ENCODE measurements at regions not wholly inside any gene's neighbourhood (a gene's known extent, or its start where the extent isn't known, plus 50 kb on each side); places are given as distances from the start of the nearest gene placed in this dataset.

DNA sequence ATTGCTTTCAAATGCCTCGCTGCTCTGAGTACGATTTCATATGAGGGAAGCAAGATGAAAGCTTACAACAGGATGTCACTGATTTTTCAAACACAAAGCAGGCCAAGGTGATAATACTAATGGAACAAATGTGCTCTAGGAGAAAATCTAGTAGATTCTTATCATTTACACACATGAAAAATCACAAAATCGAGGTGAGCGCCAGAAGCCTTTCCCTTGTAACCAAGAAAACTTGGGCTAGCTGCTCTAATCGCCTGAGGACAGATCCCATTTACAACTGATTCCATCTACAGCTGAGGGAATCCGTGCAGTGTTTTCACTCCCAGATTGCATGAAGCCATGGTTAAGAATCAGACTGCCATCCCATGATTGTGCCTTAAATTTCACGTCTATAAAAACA is 117.5 kb downstream of the TM2D1 start:
- Histone ChIP-seq H4K20me1 (ENCODE audit: control insufficient read depth, extremely low read depth, insufficient read depth, low read length) (no peaks in the 10 kb centered on the region), H3K9ac (ENCODE audit: insufficient read depth, low read length) (no peak overlapping the region), H3K27ac (ENCODE audit: insufficient read depth, low read length) (no peak overlapping the region), H3K4me2 (ENCODE audit: extremely low read depth, insufficient read depth, low read length) (no peak overlapping the region), H3K9me3 (ENCODE audit: control insufficient read depth, insufficient read depth, low read depth, low read length) (no peaks in the 10 kb centered on the region), H3K79me2 (ENCODE audit: control insufficient read depth, insufficient read depth, low read length) (no peaks in the 10 kb centered on the region), H3K27me3 (ENCODE audit: control insufficient read depth, insufficient read depth, low read length) (no peaks in the 10 kb centered on the region), H3K4me3 (replicated peaks in 1 of 4; ENCODE audit: control extremely low read depth in 1 of 4, insufficient read depth in 1 of 4, low read depth in 3 of 4, low read length in 4 of 4) (no peak overlapping the region), H3K4me1 (ENCODE audit: control insufficient read depth, extremely low read depth, insufficient read depth, low read length) (no peaks in the 10 kb centered on the region), H3K36me3 (ENCODE audit: control insufficient read depth, insufficient read depth, low read length) (no peaks in the 10 kb centered on the region), H2AFZ (ENCODE audit: low read length) (no peak overlapping the region)
- no peak for DNase-seq (ENCODE audit: low read depth in 2 of 2)
- TF ChIP-seq EZH2 (IDR thresholded peaks at IDR 0.05; ENCODE audit: low read length, missing control alignments), result no peak
- TF ChIP-seq, protein P1, sequence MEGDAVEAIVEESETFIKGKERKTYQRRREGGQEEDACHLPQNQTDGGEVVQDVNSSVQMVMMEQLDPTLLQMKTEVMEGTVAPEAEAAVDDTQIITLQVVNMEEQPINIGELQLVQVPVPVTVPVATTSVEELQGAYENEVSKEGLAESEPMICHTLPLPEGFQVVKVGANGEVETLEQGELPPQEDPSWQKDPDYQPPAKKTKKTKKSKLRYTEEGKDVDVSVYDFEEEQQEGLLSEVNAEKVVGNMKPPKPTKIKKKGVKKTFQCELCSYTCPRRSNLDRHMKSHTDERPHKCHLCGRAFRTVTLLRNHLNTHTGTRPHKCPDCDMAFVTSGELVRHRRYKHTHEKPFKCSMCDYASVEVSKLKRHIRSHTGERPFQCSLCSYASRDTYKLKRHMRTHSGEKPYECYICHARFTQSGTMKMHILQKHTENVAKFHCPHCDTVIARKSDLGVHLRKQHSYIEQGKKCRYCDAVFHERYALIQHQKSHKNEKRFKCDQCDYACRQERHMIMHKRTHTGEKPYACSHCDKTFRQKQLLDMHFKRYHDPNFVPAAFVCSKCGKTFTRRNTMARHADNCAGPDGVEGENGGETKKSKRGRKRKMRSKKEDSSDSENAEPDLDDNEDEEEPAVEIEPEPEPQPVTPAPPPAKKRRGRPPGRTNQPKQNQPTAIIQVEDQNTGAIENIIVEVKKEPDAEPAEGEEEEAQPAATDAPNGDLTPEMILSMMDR (conservative IDR thresholded peaks at IDR 0.05 in 1 of 2, IDR thresholded peaks at IDR 0.05 in 1 of 2; ENCODE audit: low read depth in 1 of 2, low read length in 2 of 2), result no peak

DNA sequence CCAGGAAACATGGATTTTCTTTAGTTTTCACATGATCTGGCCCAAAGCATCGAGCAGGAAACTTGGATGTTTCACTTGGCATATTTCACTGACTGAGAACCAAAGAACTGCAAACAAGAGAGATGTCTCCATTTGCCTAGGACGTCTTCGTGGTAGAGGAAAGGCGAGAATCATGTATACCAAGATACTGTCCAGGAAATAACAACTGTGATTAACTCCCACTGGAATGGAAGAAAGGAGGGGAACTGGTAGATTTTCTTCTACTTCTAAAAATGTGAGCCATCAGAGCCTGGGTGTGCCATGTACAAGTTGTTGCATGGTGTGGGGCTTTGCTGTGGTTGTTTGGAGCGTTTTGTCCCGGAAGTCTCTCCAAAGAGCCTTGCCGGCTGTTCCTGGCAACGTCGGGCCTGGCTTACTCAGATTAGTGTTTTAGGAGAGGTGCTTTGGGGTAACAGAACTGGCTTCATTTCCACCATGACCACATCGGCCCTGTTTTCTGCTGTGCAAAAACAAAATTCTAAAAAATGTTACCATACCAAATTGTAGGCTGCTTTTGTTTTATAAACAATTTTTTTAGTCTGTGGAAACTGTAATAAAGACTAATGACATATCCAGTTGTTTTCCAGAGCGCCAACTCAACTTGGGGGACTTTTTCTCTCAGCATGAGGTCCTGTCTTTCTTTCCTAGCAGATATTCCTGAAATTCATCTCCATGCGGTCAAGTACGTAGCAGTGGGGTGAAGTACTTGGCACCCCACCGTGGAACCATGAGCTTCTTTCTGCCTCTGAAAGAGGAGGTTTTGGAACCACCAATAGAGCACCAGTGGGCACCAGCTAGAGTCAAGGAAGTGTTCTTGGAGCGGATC is 118.3 kb downstream of the TM2D1 start:
- DNase-seq (ENCODE audit: low read depth in 2 of 2), result peak; percentile 8 to 39
- H3K4me1 ChIP-seq (ENCODE audit: control insufficient read depth, extremely low read depth, insufficient read depth, low read length), result no peaks in the 10 kb centered on the region
- no peak overlapping the region for H3K4me3 ChIP-seq (replicated peaks in 1 of 4; ENCODE audit: control extremely low read depth in 1 of 4, insufficient read depth in 1 of 4, low read depth in 3 of 4, low read length in 4 of 4)
- no peak overlapping the region for H3K9ac ChIP-seq (ENCODE audit: insufficient read depth, low read length)
- no peak for TF ChIP-seq EZH2 (IDR thresholded peaks at IDR 0.05; ENCODE audit: low read length, missing control alignments)
- TF ChIP-seq, protein P1 (conservative IDR thresholded peaks at IDR 0.05 in 1 of 2, IDR thresholded peaks at IDR 0.05 in 1 of 2; ENCODE audit: low read depth in 1 of 2, low read length in 2 of 2), result no peak
- no peaks in the 10 kb centered on the region for H3K9me3 ChIP-seq (ENCODE audit: control insufficient read depth, insufficient read depth, low read depth, low read length)
- H3K79me2 ChIP-seq (ENCODE audit: control insufficient read depth, insufficient read depth, low read length), result no peaks in the 10 kb centered on the region
- H3K36me3 ChIP-seq (ENCODE audit: control insufficient read depth, insufficient read depth, low read length), result no peaks in the 10 kb centered on the region
- peak overlapping the region; percentile 11 for H3K4me2 ChIP-seq (ENCODE audit: extremely low read depth, insufficient read depth, low read length)
- peak overlapping the region; percentile 57 for H2AFZ ChIP-seq (ENCODE audit: low read length)
- H4K20me1 ChIP-seq (ENCODE audit: control insufficient read depth, extremely low read depth, insufficient read depth, low read length), result no peaks in the 10 kb centered on the region
- H3K27ac ChIP-seq (ENCODE audit: insufficient read depth, low read length), result no peak overlapping the region
- no peaks in the 10 kb centered on the region for H3K27me3 ChIP-seq (ENCODE audit: control insufficient read depth, insufficient read depth, low read length)

DNA sequence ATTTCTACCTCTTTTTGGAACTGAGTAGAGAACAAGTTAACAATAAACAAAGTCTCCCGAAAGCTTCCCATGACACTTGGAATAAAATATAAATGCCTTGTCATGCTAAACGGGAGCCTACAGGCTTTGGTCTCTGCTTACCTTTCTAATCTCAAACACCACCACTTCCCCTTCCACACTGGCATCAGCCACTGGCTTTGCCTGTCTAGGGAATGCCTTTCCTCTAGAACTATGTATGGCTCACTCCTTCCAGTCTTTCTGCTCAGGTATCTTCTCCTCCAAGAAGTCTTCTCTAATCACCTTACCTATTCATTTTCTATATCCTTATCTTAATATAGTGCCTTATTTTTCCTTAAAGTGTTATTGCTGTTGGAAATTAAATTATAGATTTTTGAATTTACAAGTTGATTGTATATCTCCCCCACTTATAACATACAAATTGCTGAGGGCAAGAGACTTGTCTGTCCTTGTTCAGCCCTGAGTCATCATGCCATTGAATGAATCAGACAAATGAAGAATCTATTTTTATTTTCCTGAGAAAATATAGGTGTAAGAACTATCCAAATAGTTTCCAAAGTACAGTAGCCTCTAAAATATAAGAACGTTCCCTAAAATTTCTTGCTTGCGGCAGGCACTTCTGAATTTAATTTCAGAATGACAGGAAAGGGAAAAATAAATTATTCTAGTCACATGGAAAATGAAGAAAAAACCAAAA is 119.2 kb downstream of the TM2D1 start:
- Histone ChIP-seq H3K9ac (ENCODE audit: insufficient read depth, low read length) (no peak overlapping the region), H4K20me1 (ENCODE audit: control insufficient read depth, extremely low read depth, insufficient read depth, low read length) (no peaks in the 10 kb centered on the region), H3K27me3 (ENCODE audit: control insufficient read depth, insufficient read depth, low read length) (no peaks in the 10 kb centered on the region), H3K79me2 (ENCODE audit: control insufficient read depth, insufficient read depth, low read length) (no peaks in the 10 kb centered on the region), H3K4me1 (ENCODE audit: control insufficient read depth, extremely low read depth, insufficient read depth, low read length) (no peaks in the 10 kb centered on the region), H3K36me3 (ENCODE audit: control insufficient read depth, insufficient read depth, low read length) (no peaks in the 10 kb centered on the region), H3K4me3 (replicated peaks in 1 of 4; ENCODE audit: control extremely low read depth in 1 of 4, insufficient read depth in 1 of 4, low read depth in 3 of 4, low read length in 4 of 4) (no peak overlapping the region), H3K4me2 (ENCODE audit: extremely low read depth, insufficient read depth, low read length) (no peak overlapping the region), H3K9me3 (ENCODE audit: control insufficient read depth, insufficient read depth, low read depth, low read length) (no peaks in the 10 kb centered on the region), H3K27ac (ENCODE audit: insufficient read depth, low read length) (no peak overlapping the region), H2AFZ (ENCODE audit: low read length) (no peak overlapping the region)
- DNase-seq (ENCODE audit: low read depth in 2 of 2), result peak in 1 of 2 donors; percentile 43
- no peak for TF ChIP-seq EZH2 (IDR thresholded peaks at IDR 0.05; ENCODE audit: low read length, missing control alignments)
- TF ChIP-seq, protein P1 (conservative IDR thresholded peaks at IDR 0.05 in 1 of 2, IDR thresholded peaks at IDR 0.05 in 1 of 2; ENCODE audit: low read depth in 1 of 2, low read length in 2 of 2), result no peak
